GM19324 (cell line): ENCODE measurements at regions not wholly inside any gene's neighbourhood (a gene's known extent, or its start where the extent isn't known, plus 50 kb on each side); places are given as distances from the start of the nearest gene placed in this dataset.

Experiments
- ATAC-seq: cut with Tn5 transposase; IDR thresholded peaks from one replicate; pipeline ENCODE4 v1.9.1; 2021; ENCODE audit warnings: mild to moderate bottlenecking, moderate library complexity; ENCODE audit not compliant: unreplicated experiment, low FRiP score

DNA sequence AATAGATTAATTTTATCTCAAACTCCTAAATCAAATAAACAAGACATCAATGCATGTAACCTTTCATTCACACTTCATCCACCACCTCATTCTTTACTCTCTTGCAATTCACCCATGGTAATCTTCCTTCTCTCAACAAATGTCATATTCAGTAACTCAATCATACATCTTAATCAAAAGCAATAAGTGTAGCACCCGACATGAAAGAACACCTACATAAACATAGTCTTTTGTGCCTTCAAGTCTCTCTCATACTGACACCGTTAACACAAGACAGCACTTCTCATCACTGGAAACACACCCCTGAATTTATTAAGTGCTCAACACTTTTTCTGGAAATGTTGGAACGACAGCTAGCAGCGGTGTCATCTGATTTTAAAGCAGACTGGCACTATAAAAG is 225.9 kb downstream of the TTLL7 start:
- no peak for ATAC-seq

GRCh38 chr1:83770319-83770661 is 228.6 kb downstream of the TTLL7 start:
- no peak for ATAC-seq

GRCh38 chr1:83769594-83770318 is 229.2 kb downstream of the TTLL7 start:
- no peak for ATAC-seq

GRCh38 chr1:83769072-83769471 is 229.9 kb downstream of the TTLL7 start:
- ATAC-seq: no peak

- ATAC-seq: no peak
Observed at GRCh38 chr1:83766241-83766691, 232.7 kb downstream of the TTLL7 start.

DNA sequence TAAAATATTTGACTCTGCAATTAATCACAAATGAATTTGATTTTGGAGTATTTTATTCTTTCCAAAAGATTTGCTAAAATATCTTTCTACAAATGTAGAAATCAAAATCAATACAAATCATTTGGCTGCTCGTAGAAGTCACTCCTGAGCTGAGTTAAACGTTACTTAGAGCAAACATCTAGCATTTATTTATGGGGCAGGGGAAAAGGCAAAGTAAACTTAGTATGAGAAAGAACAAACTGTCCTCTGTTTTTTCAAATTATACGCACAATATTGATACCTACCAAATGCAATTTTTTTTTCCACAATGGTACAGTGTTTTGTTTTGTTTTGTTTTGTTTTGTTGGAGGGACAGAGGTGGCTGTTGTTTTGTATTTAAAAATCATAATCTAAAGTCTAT is 233.8 kb downstream of the TTLL7 start:
- no peak for ATAC-seq

GRCh38 chr1:83764209-83764608 is 234.7 kb downstream of the TTLL7 start:
- ATAC-seq: no peak

DNA sequence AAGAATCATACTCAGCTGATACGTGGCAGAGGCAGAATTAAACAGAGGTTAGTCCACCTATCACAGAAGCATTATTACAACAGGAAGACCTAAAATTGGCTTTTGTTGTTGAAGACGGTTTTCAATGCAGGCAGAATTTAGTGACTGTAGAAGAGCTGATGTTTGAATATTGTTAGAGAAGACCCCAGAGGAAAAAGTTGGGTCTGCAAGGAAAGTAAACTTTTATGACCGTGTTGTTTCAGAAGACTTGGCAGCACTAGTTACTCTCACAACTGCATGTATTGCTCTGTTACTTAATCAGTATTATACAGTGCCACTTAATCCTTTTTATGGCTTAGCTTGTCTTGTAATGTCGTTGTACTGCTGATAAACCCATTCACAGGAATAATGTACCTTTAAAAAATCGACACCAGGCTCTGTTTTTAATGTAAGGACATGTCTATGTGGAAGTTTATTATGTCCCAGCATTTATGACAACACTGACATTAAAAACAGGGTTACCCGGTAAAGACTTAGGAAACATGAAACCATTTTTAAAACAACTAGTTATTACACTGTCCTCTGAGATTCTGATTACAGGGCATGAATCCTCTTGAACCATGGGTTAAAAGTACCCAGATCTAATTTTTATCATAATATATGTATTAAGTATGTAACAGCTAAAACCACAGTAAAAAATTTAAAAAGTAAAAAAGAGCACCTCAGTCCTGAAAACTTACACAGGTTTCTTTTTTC is 235.4 kb downstream of the TTLL7 start:
- no peak for ATAC-seq

DNA sequence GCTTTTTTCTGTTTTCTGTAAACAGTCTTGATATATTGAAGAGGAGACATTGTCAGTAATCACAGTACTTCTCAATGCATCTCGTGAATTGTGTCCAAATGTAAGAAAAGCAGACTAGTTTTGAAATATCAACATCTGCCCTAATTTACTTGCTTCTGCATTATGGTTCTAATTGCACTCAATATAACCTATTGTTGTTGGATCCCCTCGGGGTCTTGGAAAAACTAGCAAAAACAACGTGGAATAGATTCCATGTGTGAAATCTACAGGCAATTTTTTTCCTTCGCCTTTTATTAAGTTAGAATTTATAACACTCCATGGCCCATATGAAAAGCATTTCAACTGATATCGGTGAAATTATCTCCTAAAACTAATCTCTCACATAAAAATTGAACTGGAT is 236.5 kb downstream of the TTLL7 start:
- ATAC-seq: no peak

DNA sequence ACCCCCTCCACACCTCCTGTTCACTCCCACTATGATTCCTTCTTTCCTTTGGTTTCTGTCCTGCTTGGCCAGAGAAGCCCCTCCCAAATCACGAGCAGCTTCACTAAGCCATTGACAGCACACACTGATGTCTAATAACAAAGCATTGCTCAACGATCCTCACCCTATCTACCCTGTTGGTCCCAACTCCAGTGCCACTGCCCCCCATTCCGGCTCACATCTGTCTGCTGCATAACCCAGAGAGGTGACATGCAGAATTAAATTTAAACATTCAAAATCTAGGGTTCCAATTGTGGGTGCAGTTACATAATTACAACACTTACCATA is 236.9 kb downstream of the TTLL7 start:
- no peak for ATAC-seq

DNA sequence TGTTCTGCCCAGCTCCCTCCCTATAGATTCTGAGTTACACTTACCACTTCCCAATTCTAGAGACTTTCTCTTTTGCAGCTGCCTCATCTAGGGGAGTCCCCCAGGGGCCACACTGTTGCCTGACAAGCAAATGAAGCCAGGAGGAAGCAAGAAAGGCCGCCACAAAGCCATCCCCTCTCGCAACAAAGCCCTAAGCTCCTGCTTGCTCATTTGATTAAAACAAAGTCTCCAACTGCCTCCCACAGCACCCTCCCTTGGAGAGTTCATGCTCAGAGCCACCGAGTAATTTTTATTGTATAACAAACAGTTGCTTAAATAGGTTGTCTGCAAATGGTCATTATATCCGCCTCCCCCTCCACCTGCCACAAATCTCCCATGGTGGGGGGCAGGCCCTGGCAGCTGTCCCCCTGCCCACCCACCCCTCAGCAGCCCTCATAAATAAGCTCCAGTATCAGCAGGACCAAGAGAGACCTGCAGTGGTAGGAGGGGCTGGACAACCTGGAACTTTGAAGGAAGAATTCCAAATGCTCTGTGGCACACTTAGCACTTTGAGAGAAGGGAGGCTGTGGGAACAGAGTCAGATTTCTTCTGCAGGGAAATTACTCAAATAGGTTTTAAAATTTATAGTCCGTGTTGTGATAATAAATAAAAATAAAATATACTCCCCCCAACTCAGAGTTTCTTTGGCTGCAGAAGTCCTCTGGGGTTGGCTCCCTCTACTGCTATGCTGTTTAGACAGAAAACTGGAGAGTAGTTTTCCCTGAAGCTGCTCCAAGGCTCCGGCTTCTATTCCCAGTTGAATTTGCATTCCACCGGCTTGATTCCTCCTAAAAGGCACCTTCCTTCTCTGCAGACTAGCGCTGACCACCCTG is 237.5 kb downstream of the TTLL7 start:
- peak; percentile 100 for ATAC-seq

- no peak for ATAC-seq
Observed at GRCh38 chr1:83760226-83761021, 238.5 kb downstream of the TTLL7 start.

DNA sequence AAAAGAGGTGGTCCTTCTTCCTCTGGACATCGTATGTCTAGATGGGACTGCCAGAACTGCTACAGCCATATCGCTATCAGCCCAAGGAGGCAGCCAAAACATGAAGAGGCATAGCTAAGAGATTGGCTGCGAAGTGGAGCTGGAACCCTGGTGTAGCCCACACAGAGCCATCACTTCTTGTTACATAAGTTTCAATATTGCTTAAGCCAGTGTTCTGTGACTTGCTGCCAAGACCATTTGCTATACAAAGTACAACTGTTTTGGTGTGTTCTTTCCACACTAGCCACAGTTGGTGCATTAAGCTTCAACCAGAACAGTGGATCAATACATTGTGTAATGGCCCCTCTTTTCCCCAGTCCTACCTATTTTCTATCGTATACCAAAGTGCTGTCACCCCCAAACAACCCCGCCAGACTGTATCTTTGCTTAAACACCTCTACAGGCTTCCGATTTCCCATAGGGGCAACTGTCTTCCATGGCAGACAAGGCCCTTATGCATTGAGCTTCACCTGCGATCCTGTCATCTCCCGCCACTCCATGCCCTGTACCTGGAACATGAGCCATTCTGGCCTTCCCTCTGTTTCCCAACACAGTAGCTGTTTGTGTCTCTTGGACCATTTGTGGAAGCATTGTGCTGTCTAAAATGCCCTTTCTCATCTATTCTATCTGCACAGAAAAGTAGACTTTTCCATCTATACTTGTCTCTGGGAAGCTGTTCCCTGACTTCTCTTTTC is 241.8 kb downstream of the TTLL7 start:
- ATAC-seq: no peak

- no peak for ATAC-seq
Observed at GRCh38 chr1:83751602-83752001, 247.3 kb downstream of the TTLL7 start.

- ATAC-seq: no peak
Observed at GRCh38 chr1:83750201-83750600, 248.7 kb downstream of the TTLL7 start.

DNA sequence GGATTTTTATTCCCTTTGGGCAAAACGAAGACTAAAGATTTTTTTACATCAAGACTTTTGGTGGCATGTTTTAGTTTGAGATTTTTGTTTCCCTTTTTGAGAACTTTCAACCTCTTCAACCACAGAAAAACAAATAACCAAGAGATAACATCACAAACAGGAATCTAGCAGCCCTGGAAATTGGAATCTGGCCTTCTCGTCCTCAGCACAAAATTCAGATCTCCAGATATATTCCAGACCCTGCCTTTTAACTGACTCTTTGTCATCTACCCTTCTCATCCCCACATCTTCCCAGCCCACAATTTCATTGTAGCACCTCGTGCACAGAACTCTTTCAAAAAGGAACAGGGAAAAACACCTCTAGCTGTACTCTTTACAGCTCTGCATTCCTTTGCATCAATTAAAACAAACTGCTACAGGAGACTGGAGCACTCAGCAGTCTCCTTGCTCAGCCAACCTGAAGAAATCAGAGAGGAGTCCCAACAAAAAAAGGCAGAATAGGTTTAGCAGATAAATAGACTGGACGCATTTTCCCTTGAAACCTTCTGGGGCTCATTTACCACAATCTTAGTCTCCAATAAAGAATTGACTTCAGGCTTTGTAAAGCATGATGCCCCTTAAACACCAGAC is 251.0 kb downstream of the TTLL7 start:
- ATAC-seq: no peak

DNA sequence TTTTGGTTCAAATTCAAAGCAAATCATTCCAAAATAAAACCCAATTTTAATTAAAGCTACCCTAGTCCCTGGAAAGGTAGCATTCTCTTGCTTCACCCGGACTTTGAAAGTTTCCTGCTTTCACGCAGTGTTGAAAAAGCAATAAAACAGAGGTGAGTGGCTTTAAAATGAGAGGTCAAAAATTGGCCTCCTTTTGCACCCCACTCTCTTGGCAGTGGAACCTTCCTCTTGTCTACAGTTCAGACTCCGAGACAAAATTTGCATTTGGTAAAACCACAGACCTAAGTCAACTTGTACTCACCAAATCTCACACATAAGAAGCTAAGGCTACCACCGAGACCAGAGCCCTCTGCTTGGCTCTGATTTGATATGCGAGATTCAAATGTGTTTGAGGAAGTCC is 252.7 kb downstream of the TTLL7 start:
- ATAC-seq: peak; percentile 91

GRCh38 chr1:83742446-83742845 is 256.5 kb downstream of the TTLL7 start:
- no peak for ATAC-seq

GRCh38 chr1:83741770-83742169 is 257.2 kb downstream of the TTLL7 start:
- no peak for ATAC-seq
